Astrocyte of the spinal cord (primary cell): ENCODE measurements at regions not wholly inside any gene's neighbourhood (a gene's known extent, or its start where the extent isn't known, plus 50 kb on each side); places are given as distances from the start of the nearest gene placed in this dataset.

Experiments
- DNase-seq: peaks from one replicate; pipeline ENCODE4 v3.0.0; 2011; ENCODE audit warnings: low read depth, low spot score
- H3K4me3 ChIP-seq: 2 replicates; pipeline ENCODE4 v1.5.1; 2011; ENCODE audit warnings: low read depth, mild to moderate bottlenecking, low read length, moderate library complexity
- CTCF ChIP-seq: IDR thresholded peaks from 2 replicates; pipeline ENCODE4 v1.5.1; 2012; ENCODE audit warnings: low read depth, mild to moderate bottlenecking, low read length, inconsistent platforms
- in situ Hi-C: cut with HindIII; loops from 2 replicates; pipeline ENCODE4 v1.10.0; 2017; ENCODE audit warnings: low sequenced_read_pairs

GRCh38 chr16:61596655-61597054 is 439.6 kb downstream of the CDH8 start:
- no peak for TF ChIP-seq CTCF
- DNase-seq, result no peak
- in situ Hi-C loops, result no loop called here
- H3K4me3 ChIP-seq, result no peak overlapping the region

- H3K4me3 ChIP-seq, result no peak overlapping the region
- in situ Hi-C loops, result no loop called here
- TF ChIP-seq CTCF, result no peak
- DNase-seq, result no peak
Measured at GRCh38 chr16:61595605-61596004, 440.6 kb downstream of the CDH8 start.

- no peak overlapping the region for H3K4me3 ChIP-seq
- no peak for TF ChIP-seq CTCF
- in situ Hi-C loops, result no loop called here
- DNase-seq, result no peak
Measured at GRCh38 chr16:61590577-61590976, 445.7 kb downstream of the CDH8 start.

- no peak for TF ChIP-seq CTCF
- no peak for DNase-seq
- in situ Hi-C loops, result no loop called here
- H3K4me3 ChIP-seq, result no peak overlapping the region
Measured at GRCh38 chr16:61587526-61587925, 448.7 kb downstream of the CDH8 start.

- in situ Hi-C loops, result no loop called here
- no peak for DNase-seq
- H3K4me3 ChIP-seq, result no peak overlapping the region
- TF ChIP-seq CTCF, result no peak
Measured at GRCh38 chr16:61581417-61582046, 454.7 kb downstream of the CDH8 start.

GRCh38 chr16:61580579-61580978 is 455.7 kb downstream of the CDH8 start:
- in situ Hi-C loops, result no loop called here
- no peak overlapping the region for H3K4me3 ChIP-seq
- no peak for DNase-seq
- TF ChIP-seq CTCF, result no peak

- in situ Hi-C loops, result no loop called here
- no peak overlapping the region for H3K4me3 ChIP-seq
- no peak for DNase-seq
- no peak for TF ChIP-seq CTCF
Measured at GRCh38 chr16:61579195-61579594, 457.0 kb downstream of the CDH8 start.
